ENCODE measurements at regions not wholly inside any gene's neighbourhood (a gene's known extent, or its start where the extent isn't known, plus 50 kb on each side); places are given as distances from the start of the nearest gene placed in this dataset.

DNA sequence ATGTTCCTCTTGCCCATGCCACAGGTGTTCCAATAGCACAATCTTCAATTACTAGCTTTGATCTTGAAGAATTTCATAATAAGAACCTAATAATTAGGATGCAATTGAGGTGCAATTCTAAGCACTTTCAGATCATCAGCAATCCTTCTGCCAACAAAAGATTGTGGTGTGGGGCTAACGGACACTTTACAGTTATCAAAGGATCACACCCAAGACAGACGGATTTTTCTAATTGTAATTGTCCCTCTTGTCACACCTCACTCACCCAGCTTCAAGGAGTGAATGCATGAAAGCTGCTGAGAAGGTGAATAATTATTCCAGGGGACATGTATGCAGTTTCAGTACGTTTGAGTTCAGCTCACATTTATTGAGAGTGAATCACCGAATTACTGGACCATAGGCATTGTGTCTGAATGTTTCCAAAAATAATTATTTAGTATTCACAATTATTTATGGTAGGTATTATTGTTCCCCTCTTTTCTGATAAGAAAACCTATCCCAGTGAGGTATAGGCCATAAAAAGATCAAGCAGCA is 438.5 kb upstream of the TRIB2 start:
- no peak for TF ChIP-seq POLR2AphosphoS5 (IDR thresholded peaks at IDR 0.05; ENCODE audit: insufficient read depth in 1 of 2, low read depth in 1 of 2)
- TF ChIP-seq, protein P1, sequence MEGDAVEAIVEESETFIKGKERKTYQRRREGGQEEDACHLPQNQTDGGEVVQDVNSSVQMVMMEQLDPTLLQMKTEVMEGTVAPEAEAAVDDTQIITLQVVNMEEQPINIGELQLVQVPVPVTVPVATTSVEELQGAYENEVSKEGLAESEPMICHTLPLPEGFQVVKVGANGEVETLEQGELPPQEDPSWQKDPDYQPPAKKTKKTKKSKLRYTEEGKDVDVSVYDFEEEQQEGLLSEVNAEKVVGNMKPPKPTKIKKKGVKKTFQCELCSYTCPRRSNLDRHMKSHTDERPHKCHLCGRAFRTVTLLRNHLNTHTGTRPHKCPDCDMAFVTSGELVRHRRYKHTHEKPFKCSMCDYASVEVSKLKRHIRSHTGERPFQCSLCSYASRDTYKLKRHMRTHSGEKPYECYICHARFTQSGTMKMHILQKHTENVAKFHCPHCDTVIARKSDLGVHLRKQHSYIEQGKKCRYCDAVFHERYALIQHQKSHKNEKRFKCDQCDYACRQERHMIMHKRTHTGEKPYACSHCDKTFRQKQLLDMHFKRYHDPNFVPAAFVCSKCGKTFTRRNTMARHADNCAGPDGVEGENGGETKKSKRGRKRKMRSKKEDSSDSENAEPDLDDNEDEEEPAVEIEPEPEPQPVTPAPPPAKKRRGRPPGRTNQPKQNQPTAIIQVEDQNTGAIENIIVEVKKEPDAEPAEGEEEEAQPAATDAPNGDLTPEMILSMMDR (IDR thresholded peaks at IDR 0.05): no peak
